HS-27A (cell line): ENCODE measurements at regions not wholly inside any gene's neighbourhood (a gene's known extent, or its start where the extent isn't known, plus 50 kb on each side); places are given as distances from the start of the nearest gene placed in this dataset.

Experiments
- DNase-seq: peaks from one replicate; pipeline ENCODE4 v3.0.0-alpha.2; 2012; ENCODE audit warnings: low read depth, missing footprints

DNA sequence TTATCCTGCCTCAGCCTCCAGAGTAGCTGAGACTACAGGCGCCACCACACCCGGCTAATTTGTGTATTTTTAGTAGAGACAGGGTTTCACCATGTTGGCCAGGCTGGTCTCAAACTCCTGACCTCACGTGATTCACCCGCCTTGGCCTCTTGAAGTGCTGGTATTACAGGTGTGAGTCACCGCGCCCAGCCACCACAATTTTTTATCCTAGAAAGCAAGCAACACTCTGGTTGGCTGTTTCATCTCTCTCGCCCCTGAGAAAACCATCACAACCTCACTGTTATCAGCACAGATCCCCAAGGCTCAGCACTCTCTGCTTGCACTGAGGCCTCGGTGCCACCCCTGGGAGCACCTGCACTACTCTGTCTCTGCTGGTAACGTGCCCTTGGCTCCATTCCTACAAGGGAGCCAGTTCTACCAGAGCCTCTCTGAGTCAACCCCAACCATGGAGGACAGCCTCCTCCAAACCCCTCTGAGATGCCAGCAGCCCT lies 134.8 kb upstream of the AGAP1 start:
- no peak for DNase-seq

DNA sequence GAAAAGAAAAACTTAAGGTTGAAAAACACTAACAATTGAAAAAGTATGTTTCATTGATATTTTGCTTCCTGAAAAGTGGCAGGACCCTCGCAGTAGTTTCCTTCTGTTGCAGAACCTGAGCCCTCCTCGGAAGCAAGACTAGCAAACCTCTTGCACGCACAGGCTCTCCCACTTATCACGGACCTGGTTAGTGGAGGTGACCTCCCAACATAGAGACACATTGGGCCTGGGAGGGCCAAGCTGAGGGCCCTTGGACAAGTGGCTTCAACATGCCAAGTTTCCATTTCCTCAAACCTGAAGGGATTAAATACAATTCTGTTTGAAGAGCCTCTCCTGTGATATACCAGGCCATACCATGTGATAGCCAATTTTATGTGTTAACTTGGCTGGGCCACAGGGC lies 133.4 kb upstream of the AGAP1 start:
- no peak for DNase-seq

DNA sequence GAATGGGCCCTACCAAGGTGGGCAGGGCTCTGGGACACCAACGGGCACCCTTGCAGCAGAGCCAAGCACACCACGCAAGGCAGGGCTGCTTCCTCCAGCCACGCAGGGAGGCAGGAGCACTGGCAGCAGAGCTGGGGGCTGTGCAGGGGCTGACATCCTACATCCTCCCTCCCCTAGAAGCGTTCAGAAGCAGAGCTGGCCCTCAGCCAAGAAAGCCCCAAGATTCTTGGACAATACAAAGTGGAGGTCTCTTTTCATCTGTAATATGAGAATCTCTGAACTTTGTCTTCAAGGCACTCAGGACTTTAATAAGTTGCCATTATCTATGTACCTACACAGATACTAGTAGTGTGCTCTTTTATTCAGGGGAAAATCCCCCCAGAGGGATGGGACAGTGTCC lies 128.1 kb upstream of the AGAP1 start:
- DNase-seq, result no peak

DNA sequence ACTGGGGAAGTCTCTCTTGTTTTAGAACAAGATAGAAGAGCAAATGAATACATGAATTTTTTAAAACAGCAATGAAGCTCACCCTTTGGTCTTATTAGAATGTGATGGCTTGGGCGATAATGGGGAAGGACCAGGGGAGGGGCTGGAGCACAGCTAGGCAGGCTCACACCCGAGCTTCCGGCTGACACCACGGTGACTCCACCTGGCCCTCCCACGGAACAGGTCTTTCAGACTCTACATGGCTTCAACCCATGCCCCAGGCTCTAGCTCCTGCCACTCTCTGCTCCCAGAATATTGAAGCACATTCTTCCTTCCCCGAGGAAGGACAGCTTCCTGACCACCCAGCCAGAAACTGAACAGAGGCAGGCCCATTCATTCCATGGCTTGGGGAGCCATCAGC lies 127.5 kb upstream of the AGAP1 start:
- no peak for DNase-seq

DNA sequence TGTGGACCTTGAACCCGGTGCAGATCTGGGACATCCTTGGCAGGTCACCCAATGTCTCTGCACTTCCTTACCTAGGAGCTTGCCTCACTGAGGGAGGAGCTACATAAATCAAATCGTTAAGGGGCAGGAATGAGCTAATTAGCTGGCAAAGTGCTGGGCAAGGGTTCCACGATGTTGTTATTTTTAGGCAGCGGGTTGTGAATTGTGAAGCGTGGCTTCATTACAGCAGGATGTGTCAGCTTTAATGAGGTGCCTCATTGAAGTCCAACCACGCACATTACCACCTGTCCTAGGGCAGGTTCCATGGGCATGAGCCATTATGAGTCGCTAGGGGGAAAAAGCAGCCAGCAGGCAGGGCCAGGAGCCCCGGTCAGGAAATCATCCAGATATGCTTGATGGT lies 127.0 kb upstream of the AGAP1 start:
- DNase-seq, result no peak

DNA sequence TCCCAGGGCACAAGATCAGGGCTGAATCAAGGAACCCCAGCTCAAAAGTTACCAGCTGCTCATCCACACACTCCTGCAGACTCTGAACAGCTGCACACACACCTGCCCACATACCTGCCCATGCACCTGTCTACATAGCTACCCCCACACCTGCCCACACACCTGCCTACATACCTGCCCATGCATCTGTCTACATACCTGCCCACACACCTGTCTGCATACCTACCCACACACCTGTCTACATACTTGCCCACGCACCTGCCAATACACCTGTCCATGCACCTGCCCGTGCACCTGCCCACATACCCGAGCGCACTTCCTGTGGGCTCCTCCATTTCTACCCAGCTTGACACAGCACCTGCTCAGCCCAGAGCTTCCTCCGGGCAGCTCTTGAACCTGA lies 122.8 kb upstream of the AGAP1 start:
- no peak for DNase-seq

DNA sequence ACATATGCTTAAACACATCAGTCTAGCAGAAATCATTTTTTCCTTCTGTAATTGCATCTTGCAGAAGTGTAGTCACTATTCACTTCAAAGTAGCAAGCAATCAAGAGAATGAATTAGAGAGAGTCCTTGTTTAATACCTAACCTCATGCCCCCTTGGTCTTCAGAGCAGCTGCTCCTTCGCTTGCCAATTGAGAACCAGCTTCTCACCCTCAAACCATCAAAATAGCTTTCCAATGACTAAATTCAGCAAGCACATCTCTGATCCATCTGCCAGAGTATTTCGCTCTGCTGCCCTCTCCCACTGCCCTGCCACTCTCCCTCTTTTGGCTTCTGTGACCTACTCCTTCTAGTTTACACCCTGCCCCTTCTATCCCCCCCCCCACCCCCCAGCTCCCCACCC lies 120.7 kb upstream of the AGAP1 start:
- DNase-seq, result no peak

DNA sequence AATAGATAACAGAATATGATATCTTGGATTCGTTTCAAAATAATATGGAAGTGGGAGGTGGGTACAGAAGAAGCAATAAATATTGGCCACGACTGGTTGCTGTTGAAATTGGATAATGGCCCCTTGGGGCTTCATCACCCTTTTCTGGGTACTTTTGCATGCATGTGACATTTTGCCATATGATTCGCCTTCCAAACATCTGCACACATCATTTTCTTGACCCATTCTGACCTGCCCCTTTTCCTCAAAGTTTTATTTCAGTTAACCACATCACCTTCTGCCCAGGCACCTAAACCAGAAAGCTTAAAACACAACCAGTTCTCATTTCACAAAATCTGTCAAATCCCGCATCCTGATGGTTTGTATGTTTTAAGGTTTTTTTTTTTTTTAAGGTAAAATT lies 116.7 kb upstream of the AGAP1 start:
- DNase-seq, result no peak

DNA sequence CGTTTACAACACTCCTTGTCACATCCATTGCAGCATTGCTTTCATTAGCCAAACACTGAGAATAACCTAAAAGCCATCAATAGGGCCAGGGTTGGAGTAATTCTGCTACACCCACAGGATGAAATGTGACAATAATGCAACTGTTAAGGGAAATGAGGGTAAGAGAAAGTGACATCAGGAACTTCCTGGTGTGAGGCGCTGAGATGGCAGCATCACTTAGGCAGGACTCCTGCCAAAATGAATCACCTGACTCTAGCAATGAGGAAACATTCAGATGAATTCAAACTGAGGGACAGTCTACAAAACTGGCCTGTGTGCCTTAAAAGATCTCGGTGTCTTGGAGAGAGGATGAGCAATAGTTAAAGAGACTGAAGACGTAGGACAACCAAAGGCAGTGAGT lies 115.6 kb upstream of the AGAP1 start:
- DNase-seq, result no peak

DNA sequence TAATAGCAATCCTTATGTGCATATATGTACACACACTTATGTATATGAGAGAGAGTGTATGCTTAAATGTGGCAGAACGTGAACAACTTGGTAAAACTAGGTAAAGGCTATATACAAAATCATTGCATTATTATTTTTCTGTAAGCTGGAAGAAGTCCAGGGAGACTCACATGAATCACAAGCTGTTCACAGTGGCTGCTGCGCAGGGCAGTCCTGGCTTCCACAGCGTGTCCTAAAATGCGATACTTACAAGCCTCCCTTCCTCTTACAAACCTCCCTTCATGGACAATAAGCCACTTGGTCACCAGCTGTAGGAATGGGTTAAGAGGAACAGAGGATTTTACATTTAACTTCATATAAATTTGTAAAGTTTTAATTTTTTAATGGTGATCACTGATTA lies 114.9 kb upstream of the AGAP1 start:
- no peak for DNase-seq

DNA sequence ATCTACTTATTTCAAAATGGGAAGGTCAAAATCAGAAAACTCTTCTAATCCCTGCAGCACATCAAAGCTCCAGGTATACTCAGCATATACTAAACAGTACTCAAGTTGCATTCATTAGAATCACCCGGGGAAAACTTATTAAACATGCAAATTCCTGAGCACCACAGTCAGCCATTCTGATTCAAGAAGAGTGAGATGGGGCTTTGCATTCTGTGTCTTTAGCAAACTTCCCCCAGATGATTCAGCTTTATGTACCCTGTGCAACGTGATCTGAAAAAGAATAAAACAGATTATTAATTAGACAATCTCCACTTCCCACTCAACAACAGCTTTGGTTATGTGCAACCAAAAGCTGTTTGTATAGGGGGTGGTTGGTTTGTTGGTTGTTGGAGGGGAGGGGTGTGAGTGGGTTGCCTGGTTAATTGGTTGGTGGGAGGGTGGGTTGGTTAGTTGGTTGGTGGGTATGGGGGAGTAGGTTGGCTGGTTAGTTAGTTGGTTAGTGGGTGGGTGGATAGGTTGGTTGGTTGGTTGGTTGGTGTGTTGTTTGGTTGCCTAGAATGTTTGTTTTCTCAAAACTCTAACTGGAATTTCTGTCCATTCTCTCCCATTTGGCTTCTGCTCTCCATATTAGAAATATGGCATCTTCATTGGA lies 112.5 kb upstream of the AGAP1 start:
- no peak for DNase-seq

DNA sequence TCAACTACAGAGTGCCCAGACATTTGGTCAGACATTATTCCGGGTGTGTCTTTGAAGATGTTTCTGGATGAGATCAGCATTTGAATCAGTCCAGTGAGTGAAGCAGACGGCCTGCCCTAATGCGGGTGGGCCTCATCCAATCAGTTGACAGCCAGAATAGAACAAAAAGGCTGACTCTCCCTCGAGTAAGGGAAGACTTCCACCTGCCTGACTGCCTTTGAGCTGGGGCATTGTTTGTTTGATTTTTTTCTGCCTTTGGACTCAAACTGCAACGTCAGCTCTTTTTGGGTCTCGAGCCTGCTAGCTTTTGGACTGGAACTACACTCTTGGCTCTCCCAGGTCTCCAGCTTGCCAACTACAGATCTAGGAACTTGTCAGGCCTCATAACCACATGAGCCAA lies 111.7 kb upstream of the AGAP1 start:
- no peak for DNase-seq

DNA sequence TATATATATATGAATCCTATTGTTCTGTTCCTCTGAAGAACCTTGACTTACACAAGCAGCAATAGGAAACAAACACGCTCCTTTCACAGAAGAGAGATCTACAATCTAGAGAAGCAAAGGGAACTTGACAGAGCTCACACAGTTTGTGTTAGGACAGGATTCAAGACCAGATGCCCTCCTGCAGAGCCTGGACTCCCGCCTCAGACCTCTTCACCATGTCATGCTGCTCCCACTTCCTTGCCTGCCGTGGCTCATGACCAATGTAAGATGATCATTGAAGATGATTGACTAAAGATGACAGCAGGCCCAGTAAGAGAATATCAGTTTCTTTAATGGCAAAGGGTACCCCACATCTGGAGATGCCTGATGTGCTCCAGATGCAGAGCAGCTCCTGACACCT lies 111.2 kb upstream of the AGAP1 start:
- no peak for DNase-seq

DNA sequence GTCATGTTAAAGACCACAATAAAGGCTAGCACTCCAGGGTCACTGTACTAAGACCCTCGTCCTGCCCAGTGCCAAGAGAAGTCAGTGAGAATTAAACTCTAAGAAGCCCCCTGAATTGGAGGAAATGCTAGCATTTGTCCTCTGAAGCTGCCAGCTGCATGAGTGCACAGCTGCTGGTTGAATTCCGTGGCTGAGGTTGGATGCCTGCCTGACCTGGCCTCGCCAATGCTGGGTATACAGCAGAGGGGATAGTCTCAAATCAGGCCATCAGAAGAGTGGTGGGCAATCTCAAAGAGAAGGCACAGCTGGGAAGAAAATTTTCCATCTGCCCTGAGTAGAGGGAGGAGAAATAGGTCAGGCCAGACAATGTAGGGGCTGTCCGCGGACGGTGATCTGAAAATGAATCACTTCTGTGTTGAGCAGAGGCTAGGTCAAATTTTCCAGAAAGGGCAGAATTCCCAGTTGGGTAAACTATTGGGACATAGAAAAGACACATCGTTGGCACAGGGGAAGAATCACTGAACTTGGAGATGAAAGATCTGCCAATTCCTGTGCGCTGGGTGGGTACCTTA lies 110.5 kb upstream of the AGAP1 start:
- no peak for DNase-seq

DNA sequence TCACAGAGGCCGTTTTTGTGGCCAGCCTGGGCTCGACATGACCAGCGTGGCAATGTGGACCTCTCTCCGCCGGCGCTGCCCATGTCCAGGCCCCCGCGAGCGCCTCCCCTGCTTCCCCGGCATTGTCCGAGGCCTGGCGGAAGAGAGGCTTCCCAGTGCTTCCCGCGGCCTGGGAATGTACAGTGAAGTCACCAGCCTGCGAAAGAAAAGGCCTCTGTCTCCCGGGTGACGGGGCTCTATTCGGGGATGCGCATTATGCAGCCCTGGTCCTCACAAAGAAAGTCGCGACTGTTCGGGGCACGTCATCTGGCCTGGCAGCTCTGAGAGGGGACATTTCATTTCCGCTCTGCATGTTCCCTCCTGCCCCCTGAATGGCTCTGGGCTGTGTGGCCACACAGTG lies 109.2 kb upstream of the AGAP1 start:
- no peak for DNase-seq

DNA sequence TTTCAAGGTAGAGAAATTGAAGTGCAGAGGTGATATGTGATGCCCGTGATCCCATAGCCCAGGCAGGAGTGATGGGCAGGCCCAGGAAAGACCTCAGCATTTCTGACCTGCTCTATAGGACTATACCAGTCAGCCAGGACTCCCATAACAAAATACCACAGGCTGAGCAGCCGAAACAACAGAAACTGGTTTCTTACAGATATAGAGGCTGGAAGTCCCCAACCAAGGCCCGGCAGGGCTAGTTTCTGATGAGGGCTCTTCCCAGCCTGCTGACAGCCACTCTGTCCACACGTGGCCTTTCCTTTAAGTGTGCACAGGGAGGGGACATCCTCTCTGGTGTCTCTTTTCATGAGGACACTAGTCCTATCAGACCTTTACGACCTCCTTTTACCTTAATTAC lies 104.2 kb upstream of the AGAP1 start:
- no peak for DNase-seq

DNA sequence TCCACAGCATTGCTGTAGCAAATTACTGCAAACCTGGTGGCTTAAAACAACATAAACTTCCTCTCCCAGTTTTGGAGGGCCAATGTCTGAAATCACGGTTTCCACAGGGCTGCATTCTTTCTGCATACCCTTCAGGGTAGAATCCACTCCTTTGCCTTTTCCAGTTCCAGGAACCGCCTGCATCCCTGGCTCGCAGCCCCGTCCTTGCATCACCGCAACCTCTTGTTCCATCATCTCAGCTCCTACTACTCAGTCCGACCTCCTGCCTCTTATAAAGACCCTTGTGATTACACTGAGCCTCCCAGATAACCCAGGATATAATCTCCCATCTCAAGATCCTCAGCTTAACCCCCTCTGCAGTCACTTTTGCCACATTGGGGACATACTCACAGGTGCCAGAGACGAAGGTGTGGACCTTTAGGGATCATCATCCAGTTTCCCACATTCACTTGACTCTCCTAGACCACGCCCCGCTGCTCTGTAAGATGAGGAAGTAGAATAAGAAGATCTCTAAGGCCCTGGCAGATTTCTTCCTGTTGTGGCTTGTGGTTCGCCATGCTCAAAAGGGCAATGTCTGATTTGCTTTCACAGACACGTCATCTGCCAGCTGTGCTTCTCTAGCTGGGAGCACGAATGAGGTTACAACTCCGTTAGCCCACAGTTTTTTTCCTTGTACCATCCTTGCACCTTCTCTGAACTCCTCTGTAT lies 103.6 kb upstream of the AGAP1 start:
- no peak for DNase-seq

DNA sequence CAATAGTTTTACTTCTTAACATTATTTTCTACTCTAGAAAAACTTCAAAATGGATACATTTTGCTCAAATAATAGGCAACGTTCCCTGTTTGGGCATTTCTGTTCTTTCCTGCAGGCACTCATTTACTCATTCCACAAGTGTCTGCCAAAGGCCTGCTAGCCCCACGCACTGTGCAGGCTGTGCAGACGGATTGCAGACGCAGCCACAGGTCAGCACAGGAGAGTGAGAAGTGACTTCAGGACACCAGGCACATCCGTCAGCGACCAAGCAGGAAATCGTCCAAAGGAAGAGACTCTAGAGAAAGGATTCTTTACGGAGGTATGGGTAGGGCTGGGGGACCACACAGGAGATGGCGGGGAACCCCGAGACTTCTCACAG lies 103.0 kb upstream of the AGAP1 start:
- no peak for DNase-seq

DNA sequence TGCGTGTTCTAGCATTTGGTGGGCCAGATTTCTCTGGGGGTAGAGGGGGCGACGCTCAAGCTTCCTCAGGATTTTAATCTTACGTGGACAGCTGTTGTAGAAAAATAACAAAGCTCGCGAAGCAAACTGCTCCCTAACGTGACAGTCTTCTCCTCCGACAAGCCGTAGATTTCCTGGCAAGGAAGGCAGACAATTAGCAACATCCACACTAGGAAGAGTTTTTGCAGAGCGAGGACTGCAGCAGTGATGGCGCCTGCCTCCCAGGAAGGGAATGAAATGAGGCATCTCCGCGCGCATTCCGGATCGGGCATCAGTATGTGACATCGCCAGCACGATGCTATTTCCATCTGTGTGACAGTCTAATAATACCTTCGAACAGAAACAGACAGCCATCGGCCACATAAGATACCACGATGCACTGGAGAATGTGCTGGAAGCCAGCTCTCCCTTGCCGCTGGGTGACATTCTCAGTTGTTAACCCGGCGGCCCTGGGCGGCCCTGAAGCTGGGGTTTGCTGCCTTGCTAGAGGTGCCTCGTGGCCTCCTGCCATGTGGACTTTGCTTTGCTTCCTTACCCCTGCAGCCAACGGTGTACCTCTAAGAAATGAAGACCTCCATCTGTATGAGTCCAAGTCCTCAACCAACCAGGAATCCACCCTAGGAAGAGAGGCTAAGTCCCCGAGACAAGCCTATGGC lies 101.8 kb upstream of the AGAP1 start:
- no peak for DNase-seq

DNA sequence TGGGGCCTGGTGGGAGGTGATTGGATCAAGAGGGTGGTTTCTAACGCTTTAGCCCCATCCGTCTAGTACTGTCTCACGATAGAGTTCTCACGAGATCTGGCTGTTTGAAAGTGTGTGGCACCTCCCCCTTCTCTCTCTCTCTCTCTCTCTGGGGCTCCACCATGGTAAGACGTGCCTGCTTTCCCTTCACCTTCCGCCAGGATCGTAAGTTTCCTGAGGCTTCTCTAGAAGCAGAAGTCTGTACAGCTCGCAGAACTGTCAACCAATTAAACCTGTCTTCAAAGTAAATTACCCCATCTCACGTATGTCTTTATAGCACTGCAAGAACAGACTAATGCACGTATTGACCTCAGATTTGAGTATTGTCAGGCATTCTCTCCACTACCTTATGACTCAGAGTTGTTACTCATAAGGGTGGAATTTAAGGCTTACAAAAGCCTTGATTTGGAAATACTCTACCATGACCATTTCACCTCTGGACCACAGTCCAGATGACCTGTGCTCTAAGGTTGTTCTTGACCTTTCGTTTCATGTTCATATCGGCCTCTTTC lies 99.5 kb upstream of the AGAP1 start:
- peak; percentile 8 for DNase-seq

DNA sequence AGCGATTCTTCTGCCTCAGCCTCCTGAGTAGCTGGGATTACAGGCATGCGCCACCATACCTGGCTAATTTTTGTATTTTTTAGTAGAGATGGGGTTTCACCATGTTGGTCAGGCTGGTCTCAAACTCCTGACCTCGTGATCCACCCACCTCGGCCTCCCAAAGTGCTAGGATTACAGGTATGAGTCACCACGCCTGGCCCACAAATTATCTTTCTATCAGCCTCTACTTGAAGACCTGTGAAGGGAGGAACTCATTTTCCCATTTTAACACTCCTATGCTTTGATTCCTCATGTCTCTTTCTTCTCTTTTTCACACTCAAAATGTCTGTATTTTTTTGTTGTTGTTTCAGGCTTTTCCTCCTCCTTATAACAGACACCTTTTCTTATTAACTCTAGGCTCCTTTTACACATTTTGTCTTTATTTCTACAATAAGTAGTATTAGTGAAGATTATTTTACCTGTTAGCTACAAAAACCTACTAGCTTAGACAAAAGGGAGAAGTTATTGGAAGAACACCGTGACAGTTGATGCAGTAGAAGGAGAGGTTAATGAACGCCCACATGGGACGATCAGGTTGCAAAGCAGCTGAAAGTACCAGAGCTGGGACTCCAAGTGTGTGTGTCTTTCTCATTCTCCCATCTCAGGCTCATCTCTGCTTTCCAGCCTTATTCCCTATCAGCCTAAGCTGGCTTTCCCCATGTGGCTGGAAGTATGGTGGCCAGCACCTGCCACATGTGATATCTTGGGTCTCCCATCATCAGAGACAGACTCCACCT lies 97.6 kb upstream of the AGAP1 start:
- no peak for DNase-seq

DNA sequence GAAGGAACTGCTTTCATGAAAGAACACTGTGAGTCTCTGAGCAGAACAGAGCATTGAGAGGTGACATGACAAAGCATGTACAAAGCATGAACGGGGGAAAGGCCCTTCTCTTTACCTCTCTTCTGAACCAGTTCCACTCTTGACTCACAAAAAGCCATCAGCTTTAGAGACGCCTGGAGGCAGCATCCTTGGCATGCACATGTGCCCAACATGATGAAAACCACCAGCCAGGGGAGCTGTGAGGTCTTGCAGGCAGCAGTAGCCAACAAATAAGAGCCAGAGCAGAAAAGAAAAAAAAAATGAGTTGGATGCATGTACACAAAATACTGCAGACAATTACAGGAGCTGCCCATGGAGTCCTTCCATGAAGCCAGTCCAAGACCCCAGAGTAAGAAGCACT lies 95.5 kb upstream of the AGAP1 start:
- no peak for DNase-seq
